Colonic mucosa (tissue), 4 donors: ENCODE measurements at regions not wholly inside any gene's neighbourhood (a gene's known extent, or its start where the extent isn't known, plus 50 kb on each side); places are given as distances from the start of the nearest gene placed in this dataset.

Experiments used
- DNase-seq: peaks from one replicate; pipeline ENCODE4 v3.0.0-alpha.2; 2020
- H3K27ac ChIP-seq: fragments of 200-600 bp; one replicate; pipeline ENCODE4 v1.8.0; 2021
- H3K27me3 ChIP-seq: fragments of 200-600 bp; one replicate; pipeline ENCODE4 v1.8.0; 2021
- H3K36me3 ChIP-seq: fragments of 200-600 bp; one replicate; pipeline ENCODE4 v1.8.0; 2021
- H3K4me1 ChIP-seq: fragments of 200-600 bp; one replicate; pipeline ENCODE4 v1.8.0; 2021; ENCODE audit warnings: mild to moderate bottlenecking
- H3K4me3 ChIP-seq: fragments of 200-600 bp; one replicate; pipeline ENCODE4 v1.8.0; 2021
- H3K9ac ChIP-seq, 2 donors: one replicate each; pipeline ENCODE4 v1.7.0; 2013; ENCODE audit warnings: control low read depth in 2 of 2, low read depth in 2 of 2, low read length in 2 of 2
- H3K9me3 ChIP-seq: fragments of 200-600 bp; one replicate; pipeline ENCODE4 v1.8.0; 2021
- intact Hi-C: fragments of 100-400 bp; cut with DNase I; formaldehyde crosslinking; loops from one replicate; pipeline ENCODE4 v1.14.1; 2022
- TF ChIP-seq, protein P1 (sequence below): fragments of 200-600 bp; IDR thresholded peaks from one replicate; pipeline ENCODE4 v1.8.0; 2022; ENCODE audit warnings: antibody characterized with exemption, mild to moderate bottlenecking
- donor health status: healthy.
- donor health status: DM: no; HTN: no; CAD: no.
- donor health status: DM: no; HTN: no; CAD: no.

DNA sequence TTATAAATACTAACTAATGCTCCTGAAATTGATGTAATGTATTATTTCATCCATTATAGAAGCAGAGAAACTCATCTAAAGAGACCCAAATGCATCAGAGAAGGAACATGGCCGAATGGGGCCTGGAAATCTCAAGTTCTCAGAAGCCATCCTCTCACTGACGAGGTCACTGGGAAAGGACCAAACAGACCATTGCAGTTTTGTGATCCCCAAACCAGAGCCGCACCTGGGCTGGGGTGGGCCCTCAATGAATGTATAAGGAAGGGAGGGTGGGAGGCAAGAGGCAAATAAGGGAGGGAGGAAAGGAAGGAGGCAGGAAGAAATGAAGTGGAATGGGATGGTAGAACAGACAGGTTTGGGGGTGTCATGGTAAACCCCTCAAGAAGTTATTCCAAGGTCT is 245.3 kb upstream of the ID2 start:
- H3K9me3 ChIP-seq: no peaks in the 10 kb centered on the region
- H3K36me3 ChIP-seq: no peaks in the 10 kb centered on the region
- peaks cover 3% of the 10 kb centered on the region for H3K4me1 ChIP-seq
- H3K27me3 ChIP-seq: no peaks in the 10 kb centered on the region
- no peak overlapping the region for H3K9ac ChIP-seq
- H3K27ac ChIP-seq: no peak overlapping the region
- no peak overlapping the region for H3K4me3 ChIP-seq
- intact Hi-C loops: no loop called here
- DNase-seq: no peak
- TF ChIP-seq, protein P1, sequence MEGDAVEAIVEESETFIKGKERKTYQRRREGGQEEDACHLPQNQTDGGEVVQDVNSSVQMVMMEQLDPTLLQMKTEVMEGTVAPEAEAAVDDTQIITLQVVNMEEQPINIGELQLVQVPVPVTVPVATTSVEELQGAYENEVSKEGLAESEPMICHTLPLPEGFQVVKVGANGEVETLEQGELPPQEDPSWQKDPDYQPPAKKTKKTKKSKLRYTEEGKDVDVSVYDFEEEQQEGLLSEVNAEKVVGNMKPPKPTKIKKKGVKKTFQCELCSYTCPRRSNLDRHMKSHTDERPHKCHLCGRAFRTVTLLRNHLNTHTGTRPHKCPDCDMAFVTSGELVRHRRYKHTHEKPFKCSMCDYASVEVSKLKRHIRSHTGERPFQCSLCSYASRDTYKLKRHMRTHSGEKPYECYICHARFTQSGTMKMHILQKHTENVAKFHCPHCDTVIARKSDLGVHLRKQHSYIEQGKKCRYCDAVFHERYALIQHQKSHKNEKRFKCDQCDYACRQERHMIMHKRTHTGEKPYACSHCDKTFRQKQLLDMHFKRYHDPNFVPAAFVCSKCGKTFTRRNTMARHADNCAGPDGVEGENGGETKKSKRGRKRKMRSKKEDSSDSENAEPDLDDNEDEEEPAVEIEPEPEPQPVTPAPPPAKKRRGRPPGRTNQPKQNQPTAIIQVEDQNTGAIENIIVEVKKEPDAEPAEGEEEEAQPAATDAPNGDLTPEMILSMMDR: no peak

DNA sequence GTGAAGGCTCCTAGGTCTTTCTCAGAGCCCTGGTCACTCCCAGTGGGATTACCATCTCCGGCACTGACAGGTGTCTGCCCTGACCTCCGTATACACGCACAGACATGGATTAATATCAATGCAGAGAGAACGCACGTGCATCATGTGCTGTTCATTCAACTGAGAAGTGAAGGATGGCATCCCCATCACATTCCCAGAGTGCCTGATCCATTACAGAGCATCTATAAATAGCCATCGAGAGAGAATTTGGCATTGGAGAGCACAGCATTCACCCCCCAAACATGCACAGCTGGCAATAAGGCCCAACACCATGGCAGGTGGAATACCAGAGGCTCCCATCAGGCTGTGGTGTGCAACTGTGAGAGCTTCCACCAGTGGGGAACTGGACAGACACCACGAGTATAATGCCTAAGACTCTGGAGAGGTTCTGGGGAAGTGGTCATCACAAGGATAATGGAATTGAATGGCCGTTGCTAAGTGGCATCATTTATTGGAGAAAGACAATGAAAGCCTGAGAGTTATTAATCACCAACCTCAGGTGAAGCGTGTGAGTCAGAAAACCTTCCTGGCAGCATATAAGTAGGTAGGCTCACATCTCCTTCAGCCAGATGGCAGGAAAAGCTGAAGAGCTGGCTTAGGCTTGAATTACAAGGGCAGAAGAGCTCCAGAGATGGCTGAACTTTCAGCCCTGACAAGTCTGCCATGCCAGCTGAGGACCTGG is 244.5 kb upstream of the ID2 start:
- TF ChIP-seq, protein P1: no peak

DNA sequence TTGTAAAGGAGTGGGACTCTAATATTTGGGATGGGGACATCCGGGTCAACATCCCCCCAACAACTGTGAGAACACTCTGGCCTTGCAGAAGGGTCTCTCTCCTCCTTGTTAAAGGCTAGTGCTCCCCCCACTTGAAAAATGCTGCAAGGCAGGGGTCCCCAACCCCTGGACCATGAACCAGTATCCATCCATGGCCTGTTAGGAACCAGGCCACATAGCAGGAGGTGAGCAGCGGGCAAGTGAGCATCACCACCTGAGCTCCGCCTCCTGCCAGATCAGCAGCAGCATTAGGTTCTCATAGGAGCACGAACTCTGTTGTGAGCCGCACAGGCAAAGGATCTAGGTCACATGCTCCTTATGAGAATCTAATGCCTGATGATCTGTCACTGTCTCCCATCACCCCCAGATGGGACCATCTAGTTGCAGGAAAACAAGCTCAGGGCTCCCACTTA is 243.9 kb upstream of the ID2 start:
- Histone ChIP-seq H3K4me1 (peaks cover 3% of the 10 kb centered on the region), H3K27ac (no peak overlapping the region), H3K36me3 (no peaks in the 10 kb centered on the region), H3K9ac (no peak overlapping the region), H3K4me3 (no peak overlapping the region), H3K27me3 (no peaks in the 10 kb centered on the region), H3K9me3 (no peaks in the 10 kb centered on the region)
- intact Hi-C loops: no loop called here
- DNase-seq: no peak
- TF ChIP-seq, protein P1: no peak

More for the DNA sequence above, 244.5 kb upstream of the ID2 start:
- H3K4me3 ChIP-seq: no peak overlapping the region
- peaks cover 3% of the 10 kb centered on the region for H3K4me1 ChIP-seq
- no peak overlapping the region for H3K9ac ChIP-seq
- no peaks in the 10 kb centered on the region for H3K36me3 ChIP-seq
- no peaks in the 10 kb centered on the region for H3K27me3 ChIP-seq
- H3K9me3 ChIP-seq: no peaks in the 10 kb centered on the region
- DNase-seq: no peak
- intact Hi-C loops: no loop called here
- H3K27ac ChIP-seq: no peak overlapping the region

DNA sequence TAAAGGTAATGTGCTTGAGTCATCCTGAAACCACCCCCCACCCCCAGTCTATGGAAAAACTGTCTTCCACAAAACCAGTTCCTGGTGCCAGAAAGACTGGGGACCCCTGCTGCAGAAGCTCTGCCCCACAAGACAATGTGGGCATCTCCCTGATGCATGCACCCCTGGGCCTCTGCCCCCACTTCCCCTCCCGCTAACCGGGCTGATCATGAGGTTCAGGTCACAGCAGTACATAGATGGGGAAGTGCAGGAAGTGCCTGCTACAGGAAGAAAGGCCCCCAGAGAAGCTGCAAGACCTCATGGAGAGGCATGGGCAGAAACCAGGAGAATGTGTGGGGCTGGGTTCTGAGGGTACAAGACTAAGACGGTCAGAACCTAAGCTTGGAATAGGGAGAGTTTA is 243.4 kb upstream of the ID2 start:
- no peak for DNase-seq
- no peak overlapping the region for H3K27ac ChIP-seq
- no peaks in the 10 kb centered on the region for H3K36me3 ChIP-seq
- H3K4me1 ChIP-seq: no peaks in the 10 kb centered on the region
- intact Hi-C loops: no loop called here
- no peak overlapping the region for H3K9ac ChIP-seq
- no peaks in the 10 kb centered on the region for H3K9me3 ChIP-seq
- TF ChIP-seq, protein P1: no peak
- H3K4me3 ChIP-seq: no peak overlapping the region
- H3K27me3 ChIP-seq: no peaks in the 10 kb centered on the region

DNA sequence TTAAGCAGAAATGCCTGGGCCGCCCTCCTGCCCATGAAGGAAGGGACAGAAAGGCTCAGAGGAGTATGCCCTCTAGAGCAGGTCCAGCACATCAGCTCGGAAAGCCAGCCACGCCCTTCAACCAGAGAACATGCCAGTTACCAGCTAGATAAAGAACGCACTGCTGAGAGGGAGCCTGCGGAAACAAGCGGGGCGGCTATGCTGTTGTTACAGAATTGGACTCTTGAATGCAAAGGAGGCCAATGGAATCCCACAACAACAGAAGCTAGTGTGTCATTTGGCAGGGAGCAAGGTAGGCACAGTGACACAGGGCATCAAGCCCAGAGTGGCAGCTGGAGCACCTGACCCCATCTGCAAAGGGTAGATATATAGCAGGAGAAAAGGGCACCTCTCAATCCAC is 242.9 kb upstream of the ID2 start:
- no peaks in the 10 kb centered on the region for H3K4me1 ChIP-seq
- H3K9me3 ChIP-seq: no peaks in the 10 kb centered on the region
- H3K27me3 ChIP-seq: no peaks in the 10 kb centered on the region
- intact Hi-C loops: no loop called here
- DNase-seq: peak; percentile 55
- TF ChIP-seq, protein P1: no peak
- no peaks in the 10 kb centered on the region for H3K36me3 ChIP-seq
- no peak overlapping the region for H3K27ac ChIP-seq
- H3K9ac ChIP-seq: no peak overlapping the region
- H3K4me3 ChIP-seq: no peak overlapping the region
